Endodermal cell (in vitro differentiated cells): ENCODE measurements at regions not wholly inside any gene's neighbourhood (a gene's known extent, or its start where the extent isn't known, plus 50 kb on each side); places are given as distances from the start of the nearest gene placed in this dataset.
"Not testable (repeated sequence)": the region's sequence is repeated elsewhere in the genome, so short reads cannot be mapped to it uniquely, and the experiment has no call there.

Experiments
- DNase-seq: peaks from one replicate; pipeline ENCODE4 v3.0.0-alpha.2; 2017
- H3K27ac ChIP-seq: 2 replicates; pipeline ENCODE4 v1.5.1; 2013; ENCODE audit warnings: mild to moderate bottlenecking, low read depth, low read length, moderate library complexity
- H3K27me3 ChIP-seq: 2 replicates; pipeline ENCODE4 v1.6.1; 2013; ENCODE audit warnings: mild to moderate bottlenecking, low read length, moderate library complexity; ENCODE audit not compliant: insufficient read depth, control insufficient read depth, poor library complexity, severe bottlenecking
- H3K36me3 ChIP-seq: 2 replicates; pipeline ENCODE4 v1.7.0; 2013; ENCODE audit warnings: mild to moderate bottlenecking, low read length, moderate library complexity; ENCODE audit not compliant: control insufficient read depth, insufficient read depth
- H3K4me1 ChIP-seq: one replicate; pipeline ENCODE4 v1.7.0; 2013; ENCODE audit warnings: low read length; ENCODE audit not compliant: control insufficient read depth, insufficient read depth
- H3K4me3 ChIP-seq: 2 replicates; pipeline ENCODE4 v1.5.1; 2013; ENCODE audit warnings: mild to moderate bottlenecking, low read length, moderate library complexity
- H3K9ac ChIP-seq: 2 replicates; pipeline ENCODE4 v1.6.1; 2013; ENCODE audit warnings: mild to moderate bottlenecking, low read length, moderate library complexity; ENCODE audit not compliant: poor library complexity, severe bottlenecking; ENCODE audit errors: extremely low read depth
- H3K9me3 ChIP-seq: 2 replicates; pipeline ENCODE4 v1.6.1; 2013; ENCODE audit warnings: mild to moderate bottlenecking, low read length, moderate library complexity; ENCODE audit not compliant: control insufficient read depth
- H3K27ac Mint-ChIP-seq: 2 replicates; pipeline ENCODE4 v1.8.0; 2020; ENCODE audit warnings: mixed read lengths
- H3K27me3 Mint-ChIP-seq: 2 replicates; pipeline ENCODE4 v1.8.0; 2021; ENCODE audit warnings: mild to moderate bottlenecking, mixed read lengths; ENCODE audit not compliant: insufficient read depth
- H3K36me3 Mint-ChIP-seq: 2 replicates; pipeline ENCODE4 v1.8.0; 2020; ENCODE audit warnings: low read depth, mixed read lengths
- H3K4me1 Mint-ChIP-seq: 2 replicates; pipeline ENCODE4 v1.8.0; 2020; ENCODE audit warnings: mixed read lengths
- H3K4me3 Mint-ChIP-seq: 2 replicates; pipeline ENCODE4 v1.8.0; 2020; ENCODE audit warnings: mild to moderate bottlenecking, moderate library complexity, mixed read lengths
- H3K9me3 Mint-ChIP-seq: 2 replicates; pipeline ENCODE4 v1.8.0; 2020; ENCODE audit warnings: mild to moderate bottlenecking, mixed read lengths
- CTCF ChIP-seq: fragments of 200-600 bp; sonication (generic); conservative IDR thresholded peaks from 2 replicates; pipeline ENCODE4 v1.5.0; 2021; ENCODE audit warnings: antibody characterized with exemption, mild to moderate bottlenecking
- WGBS, 2 experiments: methylation state at CpG; one replicate each; pipeline versions ENCODE4 v1.1.5 to v1.1.7; 2013; ENCODE audit warnings: missing lambda C conversion rate in 2 of 2, mixed read lengths in 1 of 2; ENCODE audit not compliant: insufficient coverage in 1 of 2, insufficient read length in 1 of 2; 5-methylcytosine and 5-hydroxymethylcytosine counted together

GRCh38 chr11:98728421-98728820 lies 292.3 kb upstream of the CNTN5 start:
- Histone ChIP-seq H3K9ac (no peak overlapping the region), H3K27me3 (no peaks in the 10 kb centered on the region), H3K4me3 (no peak overlapping the region), H3K4me1 (no peaks in the 10 kb centered on the region), H3K36me3 (no peaks in the 10 kb centered on the region), H3K27ac (no peak overlapping the region), H3K9me3 (peaks cover 3% of the 10 kb centered on the region)
- H3K9me3 Mint-ChIP-seq: peaks cover 8% of the 10 kb centered on the region
- WGBS, 2 experiments: 83 to 100% methylated on average over 1 to 3 of the region's 4 CpGs
- no peak for DNase-seq
- H3K4me3 Mint-ChIP-seq: no peak overlapping the region
- H3K27me3 Mint-ChIP-seq: no peaks in the 10 kb centered on the region
- TF ChIP-seq CTCF: no peak
- no peaks in the 10 kb centered on the region for H3K36me3 Mint-ChIP-seq
- H3K4me1 Mint-ChIP-seq: no peaks in the 10 kb centered on the region
- H3K27ac Mint-ChIP-seq: no peak overlapping the region

DNA sequence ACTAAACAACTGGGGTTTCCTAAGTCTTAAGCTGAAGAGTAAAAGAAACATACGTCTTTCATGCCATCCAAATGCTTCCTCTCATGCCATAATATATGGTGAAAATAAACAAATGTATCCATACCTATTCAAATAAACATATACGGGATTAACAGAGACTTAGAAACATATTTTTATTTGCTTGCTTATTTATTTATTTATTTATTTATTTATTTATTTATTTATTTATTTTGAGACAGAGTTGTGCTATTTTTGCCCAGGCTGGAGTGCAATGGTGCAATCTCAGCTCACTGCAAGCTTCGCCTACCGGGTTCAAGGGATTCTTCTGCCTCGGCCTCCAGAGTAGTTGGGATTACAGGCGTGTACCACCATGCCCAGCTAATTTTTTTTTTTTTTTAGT lies 291.6 kb upstream of the CNTN5 start:
- Histone ChIP-seq H3K4me3 (no peak overlapping the region), H3K9me3 (peaks cover 3% of the 10 kb centered on the region), H3K36me3 (no peaks in the 10 kb centered on the region), H3K4me1 (no peaks in the 10 kb centered on the region), H3K27me3 (no peaks in the 10 kb centered on the region), H3K9ac (no peak overlapping the region), H3K27ac (no peak overlapping the region)
- no peak overlapping the region for H3K27ac Mint-ChIP-seq
- H3K36me3 Mint-ChIP-seq: no peaks in the 10 kb centered on the region
- H3K4me3 Mint-ChIP-seq: no peak overlapping the region
- WGBS, 2 experiments: 92 to 93% methylated on average over 4 of the region's 6 CpGs
- no peaks in the 10 kb centered on the region for H3K27me3 Mint-ChIP-seq
- DNase-seq: no peak
- TF ChIP-seq CTCF: no peak
- H3K4me1 Mint-ChIP-seq: no peaks in the 10 kb centered on the region
- peaks cover 8% of the 10 kb centered on the region for H3K9me3 Mint-ChIP-seq

DNA sequence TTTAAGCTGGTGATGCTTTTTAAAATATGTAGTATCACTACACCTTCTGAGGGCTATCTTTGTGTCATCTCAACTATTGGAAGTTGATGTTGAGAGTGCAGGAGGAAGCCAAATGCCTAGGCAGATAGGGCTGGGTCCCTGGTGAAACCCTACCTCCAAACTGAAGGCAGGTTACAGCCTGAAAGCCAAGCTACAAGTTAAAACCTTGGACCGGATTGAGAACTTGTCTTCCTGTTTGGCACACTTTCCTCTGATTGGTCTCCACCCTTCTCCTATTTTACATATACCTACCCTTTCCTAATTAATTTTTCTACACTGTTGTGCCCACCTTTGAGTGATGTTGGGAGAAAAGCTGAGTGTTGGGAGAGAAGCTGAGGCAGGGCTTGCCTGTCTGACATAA lies 287.8 kb upstream of the CNTN5 start:
- H3K4me3 Mint-ChIP-seq: no peak overlapping the region
- no peak overlapping the region for H3K27ac Mint-ChIP-seq
- no peaks in the 10 kb centered on the region for H3K4me1 Mint-ChIP-seq
- TF ChIP-seq CTCF: no peak
- Histone ChIP-seq H3K9ac (no peak overlapping the region), H3K4me3 (no peak overlapping the region), H3K27me3 (no peaks in the 10 kb centered on the region), H3K4me1 (no peaks in the 10 kb centered on the region), H3K36me3 (no peaks in the 10 kb centered on the region), H3K27ac (no peak overlapping the region), H3K9me3 (peaks cover 3% of the 10 kb centered on the region)
- WGBS, 2 experiments: 95% methylated on average over 1 of the region's 1 CpG; no CpG with 5 or more reads in 1 of the 2 experiments
- H3K27me3 Mint-ChIP-seq: no peaks in the 10 kb centered on the region
- no peaks in the 10 kb centered on the region for H3K36me3 Mint-ChIP-seq
- DNase-seq: no peak
- H3K9me3 Mint-ChIP-seq: peaks cover 3% of the 10 kb centered on the region

DNA sequence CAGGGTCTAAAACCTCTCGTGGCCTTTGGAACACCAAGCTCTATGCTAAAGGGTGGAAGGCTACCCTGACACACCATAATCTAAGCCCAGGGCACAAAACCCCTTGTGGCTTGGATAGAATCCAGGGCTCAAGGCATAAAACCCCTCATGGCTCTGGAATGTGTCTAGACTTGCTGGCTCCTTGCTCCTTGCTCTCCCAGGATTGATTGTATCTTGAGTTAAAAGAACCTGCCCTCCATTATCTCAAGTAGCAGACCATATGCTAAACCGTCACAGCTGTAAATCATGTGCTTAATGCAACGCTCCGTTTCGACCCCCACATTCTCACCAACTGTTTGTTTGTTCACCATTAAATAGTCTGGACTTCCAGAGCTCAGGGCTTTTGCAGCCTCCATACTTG lies 287.4 kb upstream of the CNTN5 start:
- H3K27ac ChIP-seq, H3K9me3 ChIP-seq, H3K27me3 ChIP-seq, H3K4me3 Mint-ChIP-seq, H3K36me3 Mint-ChIP-seq, H3K4me3 ChIP-seq, DNase-seq, H3K27ac Mint-ChIP-seq, H3K9ac ChIP-seq, H3K4me1 ChIP-seq, H3K4me1 Mint-ChIP-seq, H3K36me3 ChIP-seq, H3K27me3 Mint-ChIP-seq, H3K9me3 Mint-ChIP-seq: not testable (repeated sequence)
- 90 to 95% methylated on average over 5 of the region's 5 CpGs for WGBS, 2 experiments
